ENCODE measurements at regions not wholly inside any gene's neighbourhood (a gene's known extent, or its start where the extent isn't known, plus 50 kb on each side); places are given as distances from the start of the nearest gene placed in this dataset.

DNA sequence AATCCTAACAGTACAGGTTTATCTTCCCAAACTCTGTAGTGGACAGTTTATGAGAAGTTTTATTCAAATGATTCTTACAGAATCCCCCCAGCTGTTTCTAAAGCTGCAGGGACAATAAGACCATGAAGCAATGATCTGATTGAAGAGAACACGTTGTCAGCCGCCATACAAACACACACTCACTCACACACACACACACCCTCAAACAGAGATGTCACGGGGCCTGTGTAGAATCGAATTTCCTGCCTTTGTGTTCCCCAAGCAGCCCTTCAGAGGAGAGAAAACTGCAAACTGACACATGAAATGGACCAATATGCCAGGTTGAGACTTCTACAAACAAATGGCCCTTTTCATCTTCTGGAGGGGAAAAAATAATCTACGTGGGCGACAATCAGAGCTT lies 80.5 kb upstream of the TBX3 start:
- TF ChIP-seq, protein P1, sequence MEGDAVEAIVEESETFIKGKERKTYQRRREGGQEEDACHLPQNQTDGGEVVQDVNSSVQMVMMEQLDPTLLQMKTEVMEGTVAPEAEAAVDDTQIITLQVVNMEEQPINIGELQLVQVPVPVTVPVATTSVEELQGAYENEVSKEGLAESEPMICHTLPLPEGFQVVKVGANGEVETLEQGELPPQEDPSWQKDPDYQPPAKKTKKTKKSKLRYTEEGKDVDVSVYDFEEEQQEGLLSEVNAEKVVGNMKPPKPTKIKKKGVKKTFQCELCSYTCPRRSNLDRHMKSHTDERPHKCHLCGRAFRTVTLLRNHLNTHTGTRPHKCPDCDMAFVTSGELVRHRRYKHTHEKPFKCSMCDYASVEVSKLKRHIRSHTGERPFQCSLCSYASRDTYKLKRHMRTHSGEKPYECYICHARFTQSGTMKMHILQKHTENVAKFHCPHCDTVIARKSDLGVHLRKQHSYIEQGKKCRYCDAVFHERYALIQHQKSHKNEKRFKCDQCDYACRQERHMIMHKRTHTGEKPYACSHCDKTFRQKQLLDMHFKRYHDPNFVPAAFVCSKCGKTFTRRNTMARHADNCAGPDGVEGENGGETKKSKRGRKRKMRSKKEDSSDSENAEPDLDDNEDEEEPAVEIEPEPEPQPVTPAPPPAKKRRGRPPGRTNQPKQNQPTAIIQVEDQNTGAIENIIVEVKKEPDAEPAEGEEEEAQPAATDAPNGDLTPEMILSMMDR (IDR thresholded peaks at IDR 0.05; ENCODE audit: control extremely low read depth, extremely low read depth) = no peak
- no peak overlapping the region for H3K4me3 ChIP-seq
- no peak overlapping the region for H3K9ac ChIP-seq (ENCODE audit: insufficient read depth in 1 of 2, low read length in 2 of 2)
- peaks cover 4 to 64% (median 21%) of the 10 kb centered on the region in 5 donors for H3K4me1 ChIP-seq (ENCODE audit: control insufficient read depth in 5 of 5, insufficient read depth in 5 of 5, low read length in 5 of 5)
- DNase-seq (peak; percentile 52 to 88 (median 75)), ATAC-seq (ENCODE audit: insufficient read depth, low FRiP score) (no peak)
- peak overlapping the region in 1 of 2 donors; percentile 3 for H3K27ac ChIP-seq (ENCODE audit: low read depth in 1 of 2, low read length in 1 of 2)
- peaks cover 0 to 1% (median 0%) of the 10 kb centered on the region in 4 donors for H3K9me3 ChIP-seq (ENCODE audit: control insufficient read depth in 4 of 4, insufficient read depth in 3 of 4, low read length in 3 of 4)
- 52 to 62% methylated on average over 6 of the region's 6 CpGs for WGBS, 2 donors
- H3K27me3 ChIP-seq (ENCODE audit: control insufficient read depth in 3 of 3, insufficient read depth in 3 of 3, low read length in 2 of 3) = no peaks in the 10 kb centered on the region
- no peaks in the 10 kb centered on the region for H3K36me3 ChIP-seq (ENCODE audit: control insufficient read depth in 4 of 4, insufficient read depth in 4 of 4, low read length in 4 of 4)

DNA sequence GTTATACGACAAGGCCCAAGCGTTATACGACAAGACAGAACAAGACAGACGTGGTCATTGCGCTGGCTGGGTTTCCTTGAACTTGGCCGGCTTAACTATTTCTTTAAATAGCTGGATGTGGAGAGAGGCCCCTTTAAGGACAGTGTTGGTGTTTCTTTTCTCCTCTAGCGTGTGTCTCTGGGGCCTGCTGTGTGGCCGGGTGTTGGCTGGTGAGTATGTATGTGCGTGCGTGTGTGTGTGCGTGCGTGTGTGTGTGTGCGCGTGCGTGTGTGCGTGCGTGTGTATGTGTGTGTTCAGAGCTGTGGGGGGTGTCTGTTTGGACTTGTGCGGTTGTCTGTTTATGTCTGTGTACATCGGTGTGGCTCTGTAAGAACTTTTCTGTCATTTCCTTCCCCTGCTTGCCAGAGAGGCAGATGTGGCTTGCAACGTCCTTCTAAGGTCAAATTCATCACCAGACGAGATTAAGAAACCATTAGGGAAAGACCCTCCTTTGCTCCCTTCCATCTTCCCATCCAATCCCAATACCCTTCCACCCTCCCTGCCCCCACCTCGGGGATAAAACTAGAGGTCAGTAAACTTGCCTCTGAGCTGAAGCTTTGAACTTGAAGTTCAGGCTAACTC lies 78.6 kb upstream of the TBX3 start:
- peak; percentile 85 to 97 (median 95) for DNase-seq
- no peak for ATAC-seq (ENCODE audit: insufficient read depth, low FRiP score)

DNA sequence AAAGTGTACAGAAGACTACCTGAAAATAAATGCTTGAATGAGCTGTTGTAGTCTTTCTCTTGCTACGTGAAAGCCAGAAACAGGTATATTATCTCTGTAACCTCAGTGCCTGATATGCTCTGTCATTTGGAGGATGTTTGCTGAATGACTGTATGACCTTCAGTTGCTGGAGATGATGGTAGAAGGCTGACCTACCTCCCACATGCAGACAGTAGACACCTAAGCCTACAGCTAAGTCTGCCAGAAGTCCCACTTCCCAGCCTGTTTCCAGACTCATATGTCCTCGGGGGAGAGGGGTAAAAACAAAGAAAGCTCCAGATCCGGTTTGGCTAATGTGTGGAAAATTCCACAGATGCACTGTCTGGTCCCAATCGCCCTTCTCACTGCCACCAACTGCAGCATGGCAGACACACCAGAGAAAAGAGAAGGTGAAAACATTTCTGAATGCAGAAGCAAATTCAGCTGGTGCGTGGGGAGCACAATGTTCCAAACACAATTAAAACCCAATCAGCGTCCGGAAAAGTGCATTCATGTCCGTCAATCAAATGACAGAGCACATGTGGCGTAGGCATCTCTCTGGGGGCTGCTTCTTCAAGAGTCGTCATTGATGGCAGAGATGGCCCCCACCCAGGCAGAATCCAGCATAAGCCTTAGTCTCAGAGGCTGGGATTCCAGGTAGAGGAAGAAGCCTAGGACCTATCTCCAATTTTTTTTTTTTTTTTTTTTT lies 76.3 kb upstream of the TBX3 start:
- Histone ChIP-seq H3K9me3 (ENCODE audit: control insufficient read depth in 4 of 4, insufficient read depth in 3 of 4, low read length in 3 of 4) (peaks cover 0 to 1% (median 0%) of the 10 kb centered on the region in 4 donors), H3K4me1 (ENCODE audit: control insufficient read depth in 5 of 5, insufficient read depth in 5 of 5, low read length in 5 of 5) (peaks cover 4 to 35% (median 5%) of the 10 kb centered on the region in 5 donors), H3K9ac (ENCODE audit: insufficient read depth in 1 of 2, low read length in 2 of 2) (no peak overlapping the region), H3K4me3 (no peak overlapping the region), H3K27ac (ENCODE audit: low read depth in 1 of 2, low read length in 1 of 2) (no peak overlapping the region), H3K36me3 (ENCODE audit: control insufficient read depth in 4 of 4, insufficient read depth in 4 of 4, low read length in 4 of 4) (no peaks in the 10 kb centered on the region), H3K27me3 (ENCODE audit: control insufficient read depth in 3 of 3, insufficient read depth in 3 of 3, low read length in 2 of 3) (no peaks in the 10 kb centered on the region)
- WGBS, 2 donors = 78 to 82% methylated on average over 10 of the region's 10 CpGs
- DNase-seq = no peak
- TF ChIP-seq, protein P1 (IDR thresholded peaks at IDR 0.05; ENCODE audit: control extremely low read depth, extremely low read depth) = no peak
- no peak for ATAC-seq (ENCODE audit: insufficient read depth, low FRiP score)

More for the DNA sequence above, 78.6 kb upstream of the TBX3 start:
- H3K27ac ChIP-seq (ENCODE audit: low read depth in 1 of 2, low read length in 1 of 2) = peak overlapping the region in 1 of 2 donors; percentile 55
- no peaks in the 10 kb centered on the region for H3K27me3 ChIP-seq (ENCODE audit: control insufficient read depth in 3 of 3, insufficient read depth in 3 of 3, low read length in 2 of 3)
- TF ChIP-seq, protein P1 (IDR thresholded peaks at IDR 0.05; ENCODE audit: control extremely low read depth, extremely low read depth) = no peak
- H3K4me1 ChIP-seq (ENCODE audit: control insufficient read depth in 5 of 5, insufficient read depth in 5 of 5, low read length in 5 of 5) = peaks cover 4 to 50% (median 14%) of the 10 kb centered on the region in 5 donors
- H3K9ac ChIP-seq (ENCODE audit: insufficient read depth in 1 of 2, low read length in 2 of 2) = peak overlapping the region in 1 of 2 donors; percentile 74
- peaks cover 0 to 1% (median 0%) of the 10 kb centered on the region in 4 donors for H3K9me3 ChIP-seq (ENCODE audit: control insufficient read depth in 4 of 4, insufficient read depth in 3 of 4, low read length in 3 of 4)
- no peak overlapping the region for H3K4me3 ChIP-seq
- no peaks in the 10 kb centered on the region for H3K36me3 ChIP-seq (ENCODE audit: control insufficient read depth in 4 of 4, insufficient read depth in 4 of 4, low read length in 4 of 4)
- 53 to 61% methylated on average over 22 of the region's 22 CpGs for WGBS, 2 donors
